A549 (cell line): ENCODE measurements at regions not wholly inside any gene's neighbourhood (a gene's known extent, or its start where the extent isn't known, plus 50 kb on each side); places are given as distances from the start of the nearest gene placed in this dataset.

Source experiments
- ATAC-seq, 2 experiments: fragments of 200-7000 bp in 1 of 2; fragments of >200 bp in 1 of 2; cut with Nextera tagmentation in 1 of 2; cut with Tn5 transposase in 1 of 2; 3 replicates each; pipeline versions ENCODE4 v1.8.0 to v1.9.1; 2018 to 2020; ENCODE audit warnings: mild to moderate bottlenecking in 1 of 2, moderate library complexity in 1 of 2
- CTCF ChIA-PET: fragments of 300-600 bp; sonication (Branson Sonifier 250); formaldehyde crosslinking; extraction: SDS; loops from one replicate; lab custom pipeline; 2021; ENCODE audit warnings: antibody characterized with exemption, inconsistent platforms; lab: Yijun Ruan, JAX
- POLR2A ChIA-PET: fragments of 350-600 bp; formaldehyde crosslinking; extraction: SDS; loops from one replicate; lab custom pipeline; 2021; ENCODE audit warnings: antibody characterized with exemption, inconsistent platforms; lab: Yijun Ruan, JAX
- DNase-seq, 2 experiments: peaks; one replicate each; pipeline versions ENCODE4 v3.0.0 to v3.0.0-alpha.2; 2011 to 2016; ENCODE audit warnings: low read depth in 1 of 2, low spot score in 1 of 2
- FAIRE-seq: peaks from 2 replicates; lab custom pipeline; 2011; peaks lifted over from hg19 to GRCh38; lab: Jason Lieb, UNC
- H3K27ac ChIP-seq, 2 experiments: fragments of >200 bp; sonication (Bioruptor Twin); formaldehyde crosslinking; 3 replicates each; pipeline ENCODE4 v1.5.1; 2016 to 2017
- H3K4me1 ChIP-seq: fragments of >200 bp; sonication (Bioruptor Twin); formaldehyde crosslinking; 3 replicates; pipeline ENCODE4 v1.6.1; 2016
- H3K4me2 ChIP-seq: fragments of >200 bp; sonication (Bioruptor Twin); formaldehyde crosslinking; 3 replicates; pipeline ENCODE4 v1.6.1; 2016
- H3K4me3 ChIP-seq: fragments of >200 bp; sonication (Bioruptor Twin); formaldehyde crosslinking; 3 replicates; pipeline ENCODE4 v1.5.1; 2016
- H3K9me3 ChIP-seq: fragments of >200 bp; sonication (Bioruptor Twin); formaldehyde crosslinking; 3 replicates; pipeline ENCODE4 v1.6.1; 2016
- BCL3 ChIP-seq: fragments of >200 bp; sonication (Bioruptor Twin); formaldehyde crosslinking; IDR thresholded peaks from 3 replicates; pipeline ENCODE4 v1.6.1; 2016
- BHLHE40 ChIP-seq: IDR thresholded peaks from 2 replicates; pipeline ENCODE4 v1.6.1; 2012; ENCODE audit warnings: low read depth, low read length, inconsistent platforms
- CBX2 ChIP-seq: fragments of 200-600 bp; sonication (generic); IDR thresholded peaks from 2 replicates; pipeline ENCODE4 v1.6.1; 2016; ENCODE audit warnings: low read depth, mild to moderate bottlenecking, borderline replicate concordance
- CBX8 ChIP-seq: fragments of 200-600 bp; sonication (generic); IDR thresholded peaks from 2 replicates; pipeline ENCODE4 v1.6.1; 2016
- CHD2 ChIP-seq: fragments of 150-350 bp; IDR thresholded peaks from 2 replicates; pipeline ENCODE4 v1.6.1; 2014; ENCODE audit warnings: low read length; ENCODE audit not compliant: partially characterized antibody
- CHD4 ChIP-seq: fragments of 200-600 bp; sonication (generic); IDR thresholded peaks from 2 replicates; pipeline ENCODE4 v1.6.1; 2016; ENCODE audit warnings: antibody characterized with exemption, mild to moderate bottlenecking, borderline replicate concordance
- ESRRA ChIP-seq: fragments of 150-350 bp; IDR thresholded peaks from 2 replicates; pipeline ENCODE4 v1.6.1; 2014; ENCODE audit warnings: mild to moderate bottlenecking, low read length, borderline replicate concordance
- FOSB ChIP-seq: fragments of 250-450 bp; sonication (Bioruptor Pico); IDR thresholded peaks from 2 replicates; pipeline ENCODE4 v1.5.0; 2020; ENCODE audit warnings: mild to moderate bottlenecking, moderate library complexity
- HMGXB4 ChIP-seq: fragments of 250-450 bp; sonication (Bioruptor Pico); IDR thresholded peaks from 2 replicates; pipeline ENCODE4 v1.5.0; 2021; ENCODE audit warnings: mild to moderate bottlenecking, moderate library complexity, borderline replicate concordance
- HOXA7 ChIP-seq: fragments of 250-450 bp; sonication (Bioruptor Pico); IDR thresholded peaks from 2 replicates; pipeline ENCODE4 v1.5.0; 2020; ENCODE audit warnings: mild to moderate bottlenecking, moderate library complexity
- HOXB5 ChIP-seq: fragments of 250-450 bp; sonication (Bioruptor Pico); IDR thresholded peaks from 2 replicates; pipeline ENCODE4 v1.5.0; 2020; ENCODE audit warnings: mild to moderate bottlenecking, moderate library complexity
- JUNB ChIP-seq: fragments of >200 bp; sonication (Bioruptor Twin); formaldehyde crosslinking; IDR thresholded peaks from 2 replicates; pipeline ENCODE4 v1.6.1; 2016
- KDM5A ChIP-seq: fragments of 200-600 bp; sonication (generic); IDR thresholded peaks from 2 replicates; pipeline ENCODE4 v1.6.1; 2016; ENCODE audit warnings: antibody characterized with exemption, mild to moderate bottlenecking
- NFE2L2 ChIP-seq: fragments of 150-350 bp; conservative IDR thresholded peaks from 2 replicates; pipeline ENCODE4 v1.6.1; 2014; ENCODE audit warnings: low read length
- NPAS2 ChIP-seq: fragments of 250-450 bp; sonication (Bioruptor Pico); IDR thresholded peaks from 2 replicates; pipeline ENCODE4 v1.8.0; 2022; ENCODE audit warnings: mild to moderate bottlenecking, moderate library complexity, borderline replicate concordance
- POLR2A ChIP-seq: IDR thresholded peaks from 2 replicates; pipeline ENCODE4 v1.6.1; 2012; ENCODE audit warnings: mild to moderate bottlenecking, low read length
- POLR2AphosphoS2 ChIP-seq: conservative IDR thresholded peaks from 2 replicates; pipeline ENCODE4 v1.6.1; 2012; ENCODE audit warnings: low read length, improper control_type of control experiment, inconsistent platforms
- RCOR1 ChIP-seq: fragments of 150-350 bp; IDR thresholded peaks from 2 replicates; pipeline ENCODE4 v1.6.1; 2014; ENCODE audit warnings: antibody characterized with exemption, low read length, low read depth
- RFX5 ChIP-seq: fragments of 450-650 bp; IDR thresholded peaks from 2 replicates; pipeline ENCODE4 v1.7.1; 2014; ENCODE audit warnings: antibody characterized with exemption, mild to moderate bottlenecking, moderate library complexity
- RNF2 ChIP-seq: fragments of 200-600 bp; sonication (generic); IDR thresholded peaks from 2 replicates; pipeline ENCODE4 v1.6.1; 2016; ENCODE audit warnings: low read depth, mild to moderate bottlenecking, antibody characterized with exemption, moderate library complexity, borderline replicate concordance
- SMC3 ChIP-seq: fragments of >200 bp; sonication (Bioruptor Twin); formaldehyde crosslinking; IDR thresholded peaks from 3 replicates; pipeline ENCODE4 v1.6.1; 2018; ENCODE audit warnings: inconsistent platforms
- TFCP2L1 ChIP-seq: fragments of 250-450 bp; sonication (Bioruptor Pico); IDR thresholded peaks from 2 replicates; pipeline ENCODE4 v1.5.0; 2021; ENCODE audit warnings: mild to moderate bottlenecking
- TP53 ChIP-seq: fragments of 250-450 bp; sonication (Bioruptor Pico); IDR thresholded peaks from 2 replicates; pipeline ENCODE4 v1.5.0; 2021; ENCODE audit warnings: mild to moderate bottlenecking, moderate library complexity
- WGBS: methylation state at CpG from one replicate; pipeline ENCODE4 v1.1.6; 2017; ENCODE audit errors: missing lambda C conversion rate; 5-methylcytosine and 5-hydroxymethylcytosine counted together
- TF ChIP-seq, protein P1 (sequence below): fragments of >200 bp; sonication (Bioruptor Twin); formaldehyde crosslinking; IDR thresholded peaks from 2 replicates; pipeline ENCODE4 v1.6.1; 2016
- TF ChIP-seq, protein P2 (sequence below): IDR thresholded peaks from 2 replicates; pipeline ENCODE4 v1.6.1; 2012

GRCh38 chr18:6610466-6610865, 119.0 kb upstream of the ARHGAP28 start (continued):
- TF ChIP-seq FOSB (CRISPR knock-in tag) = no peak
- no peak for TF ChIP-seq HMGXB4 (CRISPR knock-in tag)
- TF ChIP-seq, all 56 proteins: peak for 0

- no peak for ATAC-seq
- Histone ChIP-seq H3K4me2 (no peak overlapping the region), H3K4me1 (no peaks in the 10 kb centered on the region), H3K9me3 (no peaks in the 10 kb centered on the region), H3K4me3 (no peak overlapping the region), H3K27ac (no peak overlapping the region)
- POLR2A ChIA-PET = no interaction called here
- FAIRE-seq = no peak
- no peak for DNase-seq
- TF ChIP-seq NPAS2 (CRISPR knock-in tag) = no peak
- no peak for TF ChIP-seq SMC3
- no peak for TF ChIP-seq BCL3
- no peak for TF ChIP-seq FOSB (CRISPR knock-in tag)
- TF ChIP-seq POLR2AphosphoS2 = no peak
- TF ChIP-seq CHD2 = no peak
- no peak for TF ChIP-seq BHLHE40
- no peak for TF ChIP-seq KDM5A
- no peak for TF ChIP-seq HOXB5 (CRISPR knock-in tag)
- no peak for TF ChIP-seq RFX5
- CTCF ChIA-PET = interaction anchor here (1.2 kb wide), 1 partner anchor 272 kb away, joined by 3 read pairs; no protein-coding TSS in a partner anchor
- 0% methylated on average over 1 of the region's 1 CpG for WGBS
These were observed 115.9 kb upstream of the ARHGAP28 start for GRCh38 chr18:6613581-6613980.

- ATAC-seq = no peak
- no peak for DNase-seq
- TF ChIP-seq RFX5 (no peak), RCOR1 (no peak), HOXB5 (CRISPR knock-in tag) (no peak)
- TF ChIP-seq, protein P1, sequence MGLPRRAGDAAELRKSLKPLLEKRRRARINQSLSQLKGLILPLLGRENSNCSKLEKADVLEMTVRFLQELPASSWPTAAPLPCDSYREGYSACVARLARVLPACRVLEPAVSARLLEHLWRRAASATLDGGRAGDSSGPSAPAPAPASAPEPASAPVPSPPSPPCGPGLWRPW = no peak
- WGBS = 16% methylated on average over 4 of the region's 4 CpGs
- Histone ChIP-seq H3K9me3 (no peaks in the 10 kb centered on the region), H3K4me3 (no peak overlapping the region), H3K4me2 (no peak overlapping the region), H3K27ac (no peak overlapping the region), H3K4me1 (no peaks in the 10 kb centered on the region)
- ChIA-PET POLR2A (no interaction called here), CTCF (no interaction called here)
- no peak for FAIRE-seq
These were observed 114.6 kb upstream of the ARHGAP28 start for GRCh38 chr18:6614952-6615351.

DNA sequence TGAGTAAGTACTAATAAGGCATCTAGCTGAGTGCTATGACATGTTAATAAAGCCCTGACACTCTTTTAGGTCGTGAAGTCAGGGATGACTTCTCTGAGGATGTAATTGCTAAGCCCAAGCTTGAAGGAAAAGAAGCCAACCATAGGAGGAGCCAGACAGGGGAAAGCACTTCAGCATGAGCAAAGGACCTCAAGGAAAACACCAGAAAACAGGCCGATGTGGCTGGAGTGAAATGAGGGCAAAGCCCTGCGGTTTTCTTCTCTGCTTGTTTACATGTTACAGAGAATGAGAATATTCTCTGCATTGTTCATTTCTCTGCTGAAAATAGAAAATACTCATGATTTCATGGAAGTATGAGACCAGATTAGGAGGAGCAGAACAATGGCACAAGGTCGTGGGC, 112.5 kb upstream of the ARHGAP28 start:
- no peaks in the 10 kb centered on the region for H3K9me3 ChIP-seq

More for the DNA sequence above, 112.5 kb upstream of the ARHGAP28 start:
- H3K4me2 ChIP-seq = no peak overlapping the region
- DNase-seq = no peak
- POLR2A ChIA-PET = no interaction called here
- CTCF ChIA-PET = no interaction called here
- ATAC-seq = no peak
- no peaks in the 10 kb centered on the region for H3K4me1 ChIP-seq
- FAIRE-seq = no peak
- no peak for TF ChIP-seq TP53
- no peak for TF ChIP-seq CBX8
- TF ChIP-seq JUNB = no peak
- no peak for TF ChIP-seq TFCP2L1 (CRISPR knock-in tag)
- no peak for TF ChIP-seq NFE2L2
- no peak for TF ChIP-seq HOXA7
- no peak for TF ChIP-seq RNF2
- no peak for TF ChIP-seq SMC3
- no peak for TF ChIP-seq POLR2A
- TF ChIP-seq RCOR1 = no peak
- TF ChIP-seq CHD4 = no peak
- TF ChIP-seq ESRRA = no peak
- TF ChIP-seq, protein P2, sequence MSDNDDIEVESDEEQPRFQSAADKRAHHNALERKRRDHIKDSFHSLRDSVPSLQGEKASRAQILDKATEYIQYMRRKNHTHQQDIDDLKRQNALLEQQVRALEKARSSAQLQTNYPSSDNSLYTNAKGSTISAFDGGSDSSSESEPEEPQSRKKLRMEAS = no peak
- TF ChIP-seq CBX2 = no peak
- H3K4me3 ChIP-seq = no peak overlapping the region
- WGBS = 6% methylated on average over 4 of the region's 4 CpGs
- H3K27ac ChIP-seq = no peak overlapping the region
